ENCODE measurements at regions not wholly inside any gene's neighbourhood (a gene's known extent, or its start where the extent isn't known, plus 50 kb on each side); places are given as distances from the start of the nearest gene placed in this dataset.

- no peak for TF ChIP-seq REST (IDR thresholded peaks at IDR 0.05)
- TF ChIP-seq, protein P1, sequence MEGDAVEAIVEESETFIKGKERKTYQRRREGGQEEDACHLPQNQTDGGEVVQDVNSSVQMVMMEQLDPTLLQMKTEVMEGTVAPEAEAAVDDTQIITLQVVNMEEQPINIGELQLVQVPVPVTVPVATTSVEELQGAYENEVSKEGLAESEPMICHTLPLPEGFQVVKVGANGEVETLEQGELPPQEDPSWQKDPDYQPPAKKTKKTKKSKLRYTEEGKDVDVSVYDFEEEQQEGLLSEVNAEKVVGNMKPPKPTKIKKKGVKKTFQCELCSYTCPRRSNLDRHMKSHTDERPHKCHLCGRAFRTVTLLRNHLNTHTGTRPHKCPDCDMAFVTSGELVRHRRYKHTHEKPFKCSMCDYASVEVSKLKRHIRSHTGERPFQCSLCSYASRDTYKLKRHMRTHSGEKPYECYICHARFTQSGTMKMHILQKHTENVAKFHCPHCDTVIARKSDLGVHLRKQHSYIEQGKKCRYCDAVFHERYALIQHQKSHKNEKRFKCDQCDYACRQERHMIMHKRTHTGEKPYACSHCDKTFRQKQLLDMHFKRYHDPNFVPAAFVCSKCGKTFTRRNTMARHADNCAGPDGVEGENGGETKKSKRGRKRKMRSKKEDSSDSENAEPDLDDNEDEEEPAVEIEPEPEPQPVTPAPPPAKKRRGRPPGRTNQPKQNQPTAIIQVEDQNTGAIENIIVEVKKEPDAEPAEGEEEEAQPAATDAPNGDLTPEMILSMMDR (IDR thresholded peaks at IDR 0.05; ENCODE audit: low read depth, low read length, missing input control) = no peak
- no peak for TF ChIP-seq HNF4G (IDR thresholded peaks at IDR 0.05)
Observed at GRCh38 chr9:13721481-13722235, 442.2 kb upstream of the MPDZ start.
